ENCODE measurements at regions not wholly inside any gene's neighbourhood (a gene's known extent, or its start where the extent isn't known, plus 50 kb on each side); places are given as distances from the start of the nearest gene placed in this dataset.

GRCh38 chr4:186012071-186012470 lies 56.9 kb upstream of the TLR3 start:
- no peak for DNase-seq (ENCODE audit: low read depth)
- H3K4me3 ChIP-seq (ENCODE audit: low read depth, low read length): no peak overlapping the region

DNA sequence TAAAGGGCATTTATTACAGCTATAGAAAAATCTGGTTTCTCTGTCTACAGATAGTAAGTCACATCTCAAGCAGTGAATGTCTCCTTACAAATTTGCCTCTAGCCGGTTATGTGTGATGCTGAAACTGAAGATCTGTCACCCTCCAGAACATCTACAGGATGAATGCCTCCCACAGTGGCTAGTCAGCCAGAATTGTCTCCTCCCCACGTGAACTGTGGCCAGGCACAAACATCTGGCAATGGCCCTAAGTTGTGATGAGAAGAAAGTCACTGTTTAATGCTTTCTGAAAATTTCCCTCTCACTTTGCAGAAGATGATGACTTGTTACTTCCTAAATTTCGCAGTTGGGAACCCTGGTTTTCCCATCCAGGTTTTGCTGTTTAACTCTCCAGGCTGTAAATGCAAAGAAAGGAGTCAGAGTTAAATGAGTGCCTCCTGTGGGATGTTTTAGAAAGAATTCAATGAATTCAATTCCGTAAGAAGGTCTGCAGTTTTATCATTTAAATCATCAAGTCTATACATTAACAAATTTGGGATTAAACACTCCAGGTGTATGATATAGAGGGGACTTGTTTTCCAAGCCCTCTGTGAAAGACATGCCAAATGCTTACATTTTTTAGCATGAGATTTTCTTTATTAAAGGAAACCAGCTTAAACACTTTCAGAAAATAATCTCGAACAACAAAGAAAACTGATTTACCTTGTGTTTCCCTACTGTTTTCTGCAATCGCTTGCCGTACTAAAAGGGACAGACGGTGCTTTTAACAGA lies 55.4 kb upstream of the TLR3 start:
- H3K4me3 ChIP-seq (ENCODE audit: low read depth, low read length): no peak overlapping the region
- DNase-seq (ENCODE audit: low read depth): no peak

DNA sequence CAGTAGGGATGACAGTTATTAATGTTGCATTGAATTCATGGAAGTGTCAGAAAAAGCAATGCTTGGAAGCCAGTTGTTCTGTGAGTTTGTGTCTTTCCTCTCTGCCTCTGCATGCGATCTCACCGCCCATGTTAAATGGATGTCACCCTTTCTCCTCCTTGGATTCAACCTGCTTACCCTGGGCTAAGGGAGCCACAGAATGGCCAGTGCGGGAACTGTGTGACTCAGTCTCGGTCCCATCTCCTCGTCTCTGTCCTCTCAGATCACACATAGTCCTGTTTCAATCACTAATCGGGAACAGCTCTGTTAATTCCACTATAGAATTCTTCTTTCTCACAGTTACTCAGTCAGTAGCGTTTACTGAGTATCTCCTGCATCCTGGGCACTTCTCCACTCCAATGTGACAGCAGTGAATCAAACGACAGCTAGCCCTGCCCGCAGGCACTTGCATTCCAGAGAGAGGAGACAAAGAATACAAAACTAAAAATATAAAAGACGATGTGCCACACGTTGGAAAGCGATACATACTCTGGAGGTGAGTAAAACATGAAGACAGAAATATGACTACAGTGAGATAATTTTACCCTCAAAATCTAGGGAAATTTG lies 53.6 kb upstream of the TLR3 start:
- no peak overlapping the region for H3K4me3 ChIP-seq (ENCODE audit: low read depth, low read length)
- DNase-seq (ENCODE audit: low read depth): no peak

DNA sequence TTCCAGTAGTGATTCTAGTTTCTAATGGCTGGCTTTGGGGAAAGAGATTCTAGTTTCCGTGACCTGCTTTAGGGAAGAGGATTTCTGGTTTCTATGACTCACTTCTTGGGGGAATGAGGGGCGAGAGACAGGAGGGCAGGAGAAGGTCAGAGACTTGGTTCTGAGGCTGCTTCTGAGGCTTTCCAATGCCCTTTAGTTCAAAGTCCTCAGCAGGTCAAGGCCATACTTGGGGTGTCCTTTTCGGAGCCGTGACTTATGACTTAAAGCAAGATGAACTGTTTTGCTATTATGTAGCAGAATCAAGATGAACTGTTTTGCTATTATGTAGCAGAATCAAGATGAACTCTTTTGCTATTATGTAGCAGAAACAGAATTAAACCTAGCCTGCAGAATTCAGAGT lies 52.2 kb upstream of the TLR3 start:
- H3K4me3 ChIP-seq (ENCODE audit: low read depth, low read length): no peak overlapping the region

DNA sequence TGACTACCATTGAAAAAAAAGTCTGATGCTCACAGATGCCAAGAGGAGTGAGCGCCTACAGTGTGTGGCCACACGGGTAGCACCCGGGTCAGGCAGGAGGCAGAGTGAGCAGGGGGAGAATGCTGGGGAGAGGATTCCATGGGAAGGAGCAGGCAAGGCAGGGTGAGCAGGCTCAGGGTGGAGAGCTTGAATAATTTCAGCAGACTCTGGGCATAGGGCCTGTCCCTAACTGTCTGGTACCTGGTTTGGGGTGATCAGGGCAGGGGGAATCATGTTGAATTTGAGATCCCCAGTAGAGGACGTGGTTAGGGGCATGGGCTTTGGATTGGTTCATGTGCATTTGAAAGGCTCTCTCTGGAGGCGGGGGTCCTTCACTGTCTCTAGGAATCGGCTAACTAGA lies 51.2 kb upstream of the TLR3 start:
- H3K4me3 ChIP-seq (ENCODE audit: low read depth, low read length): no peak overlapping the region
- no peak for DNase-seq (ENCODE audit: low read depth)

More for the DNA sequence above, 52.2 kb upstream of the TLR3 start:
- DNase-seq (ENCODE audit: low read depth): no peak

GRCh38 chr4:186018261-186018660 lies 50.7 kb upstream of the TLR3 start:
- H3K4me3 ChIP-seq (ENCODE audit: low read depth, low read length): no peak overlapping the region
- DNase-seq (ENCODE audit: low read depth): no peak

DNA sequence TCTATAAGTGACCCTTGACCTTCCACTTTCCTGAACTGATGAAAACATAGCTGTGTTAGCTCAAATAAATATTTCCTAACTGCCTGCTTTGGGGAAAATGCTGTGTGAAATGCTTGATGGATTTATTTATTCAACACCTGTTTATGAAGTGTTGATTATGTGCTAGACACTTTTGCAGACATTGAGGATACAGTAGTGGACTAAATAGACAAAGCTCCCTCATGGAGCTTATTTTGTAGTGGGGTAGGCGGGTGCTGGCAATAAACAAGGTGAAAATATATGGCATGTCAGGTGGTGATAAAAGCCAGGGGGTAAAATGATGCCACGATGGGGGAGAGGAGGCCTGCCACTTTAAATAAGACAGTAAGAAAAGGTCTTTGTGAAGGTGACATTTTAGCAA lies 50.2 kb upstream of the TLR3 start:
- DNase-seq (ENCODE audit: low read depth): no peak
- no peak overlapping the region for H3K4me3 ChIP-seq (ENCODE audit: low read depth, low read length)

Data from skeletal muscle cell (primary cell).